ENCODE measurements at regions not wholly inside any gene's neighbourhood (a gene's known extent, or its start where the extent isn't known, plus 50 kb on each side); places are given as distances from the start of the nearest gene placed in this dataset.

- DNase-seq (ENCODE audit: low read depth): no peak
- no peak overlapping the region for H3K4me3 ChIP-seq (ENCODE audit: low read length)
- no peak for TF ChIP-seq CTCF (conservative IDR thresholded peaks at IDR 0.05; ENCODE audit: low read length)
Observed at GRCh38 chr5:98460536-98460935, 312.9 kb upstream of the RGMB start.

DNA sequence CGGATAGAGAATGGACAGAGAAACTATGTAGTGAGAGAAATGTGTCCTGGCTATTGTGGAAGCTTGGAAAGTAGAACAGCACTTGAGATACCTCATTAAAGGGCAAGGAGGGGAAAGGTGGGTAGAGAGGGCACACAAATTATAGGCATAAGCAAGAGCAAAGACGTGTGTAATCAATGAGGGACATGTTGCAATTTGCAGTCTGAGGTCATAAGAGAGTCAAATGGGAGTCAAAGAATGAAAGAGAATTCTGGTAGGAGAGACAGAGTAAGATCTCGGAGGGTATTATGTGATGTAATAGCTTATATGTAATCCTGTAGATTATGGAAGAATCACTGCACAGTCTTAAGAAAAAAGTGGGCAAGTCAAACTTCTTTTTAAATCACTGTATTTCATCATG, 312.0 kb upstream of the RGMB start:
- TF ChIP-seq CTCF (conservative IDR thresholded peaks at IDR 0.05; ENCODE audit: low read length): no peak
- DNase-seq (ENCODE audit: low read depth): peak; percentile 19
- no peak overlapping the region for H3K4me3 ChIP-seq (ENCODE audit: low read length)

GRCh38 chr5:98463222-98463621, 310.2 kb upstream of the RGMB start:
- TF ChIP-seq CTCF (conservative IDR thresholded peaks at IDR 0.05; ENCODE audit: low read length): no peak

DNA sequence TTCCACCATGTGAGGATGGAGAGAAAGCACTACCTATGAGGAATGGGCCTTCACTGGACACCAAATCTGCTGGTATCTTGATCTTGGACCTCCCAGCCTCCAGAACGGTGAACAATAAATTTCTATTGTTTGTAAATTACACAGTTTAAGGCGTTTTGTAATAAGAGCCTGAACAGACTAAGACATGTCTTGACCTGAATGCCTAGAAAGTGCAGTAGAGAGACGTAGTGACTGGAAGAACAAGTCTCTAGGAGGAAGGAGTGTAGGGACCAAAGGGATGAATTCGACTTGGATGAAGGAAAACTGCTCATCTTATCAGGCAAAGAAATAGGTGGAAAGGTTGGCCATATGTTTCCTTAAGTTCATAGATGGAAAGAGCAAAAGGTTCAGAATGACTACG, 309.8 kb upstream of the RGMB start:
- no peak for DNase-seq (ENCODE audit: low read depth)
- TF ChIP-seq CTCF (conservative IDR thresholded peaks at IDR 0.05; ENCODE audit: low read length): no peak
- H3K4me3 ChIP-seq (ENCODE audit: low read length): no peak overlapping the region

More at GRCh38 chr5:98463222-98463621, 310.2 kb upstream of the RGMB start:
- H3K4me3 ChIP-seq (ENCODE audit: low read length): no peak overlapping the region
- DNase-seq (ENCODE audit: low read depth): no peak

- peak; percentile 37 for DNase-seq (ENCODE audit: low read depth)
- TF ChIP-seq CTCF (conservative IDR thresholded peaks at IDR 0.05; ENCODE audit: low read length): no peak
- H3K4me3 ChIP-seq (ENCODE audit: low read length): no peak overlapping the region
Observed at GRCh38 chr5:98464737-98465330, 308.6 kb upstream of the RGMB start.

GRCh38 chr5:98468188-98468869, 305.1 kb upstream of the RGMB start:
- TF ChIP-seq CTCF (conservative IDR thresholded peaks at IDR 0.05; ENCODE audit: low read length): no peak
- DNase-seq (ENCODE audit: low read depth): peak; percentile 90
- no peak overlapping the region; the same call in 1 of the 2 replicates for H3K4me3 ChIP-seq (ENCODE audit: low read length)

DNA sequence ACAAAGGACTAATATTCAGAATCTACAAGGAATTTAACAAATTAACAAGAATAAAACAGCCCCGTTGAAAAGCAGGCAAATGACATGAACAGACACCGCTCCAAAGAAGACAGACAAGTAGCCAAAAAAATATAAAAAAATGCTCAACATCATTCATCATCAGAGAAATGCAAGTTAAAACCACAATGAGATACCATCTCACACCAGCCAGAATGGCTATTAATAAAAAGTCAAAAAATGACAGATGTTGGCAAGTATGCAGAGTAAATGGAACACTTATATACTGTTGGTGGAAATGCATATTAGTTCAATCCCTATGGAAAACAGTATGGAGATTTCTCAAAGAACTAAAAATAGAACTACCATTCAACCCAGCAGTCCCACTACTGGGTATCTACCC, 302.7 kb upstream of the RGMB start:
- H3K4me3 ChIP-seq (ENCODE audit: low read length): no peak overlapping the region
- no peak for TF ChIP-seq CTCF (conservative IDR thresholded peaks at IDR 0.05; ENCODE audit: low read length)
- DNase-seq (ENCODE audit: low read depth): no peak
